A673 (cell line): ENCODE measurements at regions not wholly inside any gene's neighbourhood (a gene's known extent, or its start where the extent isn't known, plus 50 kb on each side); places are given as distances from the start of the nearest gene placed in this dataset.

ENCODE experiments used
- EZH2 ChIP-seq: fragments of 200-600 bp; sonication (generic); IDR thresholded peaks from 2 replicates; pipeline ENCODE4 v1.6.1; 2017; ENCODE audit warnings: borderline replicate concordance, low read depth, mild to moderate bottlenecking, mixed read lengths, antibody characterized with exemption, low read length; ENCODE audit not compliant: poor library complexity, severe bottlenecking
- TF ChIP-seq, protein P1 (sequence below): fragments of 300-800, 200-600 bp; sonication (generic); conservative IDR thresholded peaks from 2 replicates; pipeline ENCODE4 v1.5.1; 2017; ENCODE audit warnings: low read depth, mild to moderate bottlenecking, antibody characterized with exemption, low read length, moderate library complexity, mixed read lengths

DNA sequence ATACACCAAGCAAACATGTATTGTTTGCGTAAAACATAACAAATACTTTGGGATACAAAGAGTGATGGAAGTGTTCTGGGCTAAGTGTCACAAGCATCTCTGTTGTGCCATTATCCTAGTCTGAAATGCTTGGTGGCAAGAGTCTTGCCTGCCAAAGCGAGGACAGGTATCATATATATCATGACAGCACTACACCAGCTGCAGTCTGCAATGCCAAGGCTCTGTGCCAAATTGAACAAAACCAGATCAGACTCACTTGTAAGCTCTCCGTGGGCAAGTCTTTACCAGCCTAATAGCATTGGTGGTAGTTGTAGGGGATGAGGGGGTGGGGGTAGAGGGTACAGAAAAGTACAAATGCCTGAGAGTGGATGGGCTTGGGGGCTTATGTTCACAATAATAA lies 119.2 kb downstream of the RWDD3 start:
- TF ChIP-seq, protein P1, sequence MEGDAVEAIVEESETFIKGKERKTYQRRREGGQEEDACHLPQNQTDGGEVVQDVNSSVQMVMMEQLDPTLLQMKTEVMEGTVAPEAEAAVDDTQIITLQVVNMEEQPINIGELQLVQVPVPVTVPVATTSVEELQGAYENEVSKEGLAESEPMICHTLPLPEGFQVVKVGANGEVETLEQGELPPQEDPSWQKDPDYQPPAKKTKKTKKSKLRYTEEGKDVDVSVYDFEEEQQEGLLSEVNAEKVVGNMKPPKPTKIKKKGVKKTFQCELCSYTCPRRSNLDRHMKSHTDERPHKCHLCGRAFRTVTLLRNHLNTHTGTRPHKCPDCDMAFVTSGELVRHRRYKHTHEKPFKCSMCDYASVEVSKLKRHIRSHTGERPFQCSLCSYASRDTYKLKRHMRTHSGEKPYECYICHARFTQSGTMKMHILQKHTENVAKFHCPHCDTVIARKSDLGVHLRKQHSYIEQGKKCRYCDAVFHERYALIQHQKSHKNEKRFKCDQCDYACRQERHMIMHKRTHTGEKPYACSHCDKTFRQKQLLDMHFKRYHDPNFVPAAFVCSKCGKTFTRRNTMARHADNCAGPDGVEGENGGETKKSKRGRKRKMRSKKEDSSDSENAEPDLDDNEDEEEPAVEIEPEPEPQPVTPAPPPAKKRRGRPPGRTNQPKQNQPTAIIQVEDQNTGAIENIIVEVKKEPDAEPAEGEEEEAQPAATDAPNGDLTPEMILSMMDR = no peak
- no peak for TF ChIP-seq EZH2
